IPS-NIHi11 (cell line): ENCODE measurements at regions not wholly inside any gene's neighbourhood (a gene's known extent, or its start where the extent isn't known, plus 50 kb on each side); places are given as distances from the start of the nearest gene placed in this dataset.

Experiments used
- DNase-seq: peaks from one replicate; pipeline ENCODE4 v3.0.0; 2012; ENCODE audit warnings: mixed read lengths, low spot score

- DNase-seq = no peak
Measured at GRCh38 chr6:148154668-148155067, 188.0 kb upstream of the SASH1 start.

- no peak for DNase-seq
Measured at GRCh38 chr6:148155293-148155692, 187.3 kb upstream of the SASH1 start.

GRCh38 chr6:148157841-148158240, 184.8 kb upstream of the SASH1 start:
- no peak for DNase-seq

GRCh38 chr6:148164645-148165044, 178.0 kb upstream of the SASH1 start:
- no peak for DNase-seq

- DNase-seq = peak; percentile 36
Measured at GRCh38 chr6:148166339-148166968, 176.2 kb upstream of the SASH1 start.

- DNase-seq = no peak
Measured at GRCh38 chr6:148169706-148170105, 172.9 kb upstream of the SASH1 start.

GRCh38 chr6:148170286-148170685, 172.4 kb upstream of the SASH1 start:
- no peak for DNase-seq

GRCh38 chr6:148173548-148173947, 169.1 kb upstream of the SASH1 start:
- no peak for DNase-seq

GRCh38 chr6:148175550-148176188, 167.0 kb upstream of the SASH1 start:
- DNase-seq = no peak

- DNase-seq = peak; percentile 64
Measured at GRCh38 chr6:148177589-148178233, 164.9 kb upstream of the SASH1 start.

GRCh38 chr6:148179786-148180185, 162.9 kb upstream of the SASH1 start:
- DNase-seq = peak; percentile 38

- DNase-seq = no peak
Measured at GRCh38 chr6:148182378-148182777, 160.3 kb upstream of the SASH1 start.

- no peak for DNase-seq
Measured at GRCh38 chr6:148183776-148184175, 158.9 kb upstream of the SASH1 start.

GRCh38 chr6:148186916-148187315, 155.7 kb upstream of the SASH1 start:
- no peak for DNase-seq

- no peak for DNase-seq
Measured at GRCh38 chr6:148192310-148192709, 150.3 kb upstream of the SASH1 start.

- peak; percentile 9 for DNase-seq
Measured at GRCh38 chr6:148193063-148193680, 149.5 kb upstream of the SASH1 start.

- DNase-seq = no peak
Measured at GRCh38 chr6:148195511-148195910, 147.1 kb upstream of the SASH1 start.

- no peak for DNase-seq
Measured at GRCh38 chr6:148199584-148199983, 143.1 kb upstream of the SASH1 start.

GRCh38 chr6:148200293-148200692, 142.3 kb upstream of the SASH1 start:
- DNase-seq = peak; percentile 17

- DNase-seq = no peak
Measured at GRCh38 chr6:148200781-148201180, 141.9 kb upstream of the SASH1 start.

- DNase-seq = no peak
Measured at GRCh38 chr6:148203281-148203925, 139.2 kb upstream of the SASH1 start.

GRCh38 chr6:148203970-148204369, 138.7 kb upstream of the SASH1 start:
- DNase-seq = no peak

- DNase-seq = no peak
Measured at GRCh38 chr6:148208298-148208697, 134.3 kb upstream of the SASH1 start.
